ENCODE measurements at regions not wholly inside any gene's neighbourhood (a gene's known extent, or its start where the extent isn't known, plus 50 kb on each side); places are given as distances from the start of the nearest gene placed in this dataset.
A peak's percentile ranks its signal among the peaks of the same experiment; 100 is the strongest.
"Not testable (repeated sequence)": the region's sequence is repeated elsewhere in the genome, so short reads cannot be mapped to it uniquely, and the experiment has no call there.

GRCh38 chr11:13216711-13217075 is 60.9 kb upstream of the BMAL1 start:
- no TSS peak for BruUV-seq (replicated peaks)
- Histone ChIP-seq H3K9ac (ENCODE audit: low read depth, low read length) (peak overlapping the region; percentile 39; the same call in 1 of the 2 replicates), H3K27me3 (ENCODE audit: control insufficient read depth, insufficient read depth, low read length) (no peaks in the 10 kb centered on the region), H3K4me3 (ENCODE audit: insufficient read depth, low read depth, low read length) (no peak overlapping the region), H2BK120ac (ENCODE audit: low read depth, low read length) (peak overlapping the region; percentile 100), H2BK5ac (ENCODE audit: low read depth, low read length, poor library complexity, severe bottlenecking) (peak overlapping the region; percentile 100), H3K18ac (ENCODE audit: low read depth, low read length) (peak overlapping the region; percentile 85), H3K23ac (ENCODE audit: low read depth, low read length) (peak overlapping the region; percentile 94), H3K56ac (ENCODE audit: extremely low read depth, insufficient read depth, low read length) (peak overlapping the region; percentile 93), H2AFZ (replicated peaks; ENCODE audit: low read length, poor library complexity) (peak overlapping the region; percentile 93), H3K9me1 (ENCODE audit: insufficient read depth, low read length) (peaks cover 23% of the 10 kb centered on the region), H2AK5ac (ENCODE audit: low read depth, low read length) (peak overlapping the region; percentile 83), H3K14ac (replicated peaks; ENCODE audit: low read depth, low read length) (peak overlapping the region; percentile 87), H3K4me1 (ENCODE audit: control insufficient read depth, insufficient read depth, low read length) (peaks cover 20% of the 10 kb centered on the region), H3K9me3 (ENCODE audit: control insufficient read depth, insufficient read depth, low read length) (no peaks in the 10 kb centered on the region), H3K27ac (ENCODE audit: insufficient read depth, low read length) (peak overlapping the region; percentile 98), H4K91ac (ENCODE audit: insufficient read depth, low read depth, low read length) (peak overlapping the region; percentile 100), H3K79me1 (ENCODE audit: low read depth in 1 of 2, low read length in 2 of 2) (no peaks in the 10 kb centered on the region; a peak in 1 of 4 replicates), H4K5ac (ENCODE audit: low read depth, low read length) (peak overlapping the region; percentile 66), H2BK15ac (ENCODE audit: low read depth, low read length) (peak overlapping the region; percentile 86), H3K36me3 (ENCODE audit: control insufficient read depth, insufficient read depth, low read length) (no peaks in the 10 kb centered on the region), H4K20me1 (ENCODE audit: insufficient read depth, low read length) (no peaks in the 10 kb centered on the region), H2AK9ac (replicated peaks; ENCODE audit: low read depth, low read length, poor library complexity) (peak overlapping the region; percentile 100), H4K8ac (ENCODE audit: low read depth in 2 of 2, low read length in 2 of 2) (peak overlapping the region; percentile 81 to 92), H3K4ac (ENCODE audit: low read depth, low read length) (peak overlapping the region; percentile 100), H3K4me2 (ENCODE audit: low read depth, low read length) (peak overlapping the region; percentile 58), H2BK20ac (ENCODE audit: low read depth, low read length) (peak overlapping the region; percentile 100)
- in situ Hi-C loops (cut with MboI; ENCODE audit: low sequenced_read_pairs) = no loop called here
- DNase-seq (no peak), ATAC-seq (ENCODE audit: low read depth) (peak; percentile 13; the same call in 1 of the 2 replicates)
- TF ChIP-seq SMC3 (IDR thresholded peaks at IDR 0.05; ENCODE audit: low read depth, low read length) (no peak), CTCF (conservative IDR thresholded peaks at IDR 0.05; ENCODE audit: low read depth, low read length) (no peak), MAFK (IDR thresholded peaks at IDR 0.05; ENCODE audit: low read depth, low read length) (no peak)
- dilution Hi-C loops (cut with HindIII; ENCODE audit: low sequenced_read_pairs, unreplicated experiment) = no loop called here
- no CpG with 5 or more reads among the region's 3 CpGs for whole genome bisulfite sequencing, 2 experiments (ENCODE audit: extremely low coverage in 2 of 2, insufficient read length in 1 of 2)
- intact Hi-C loops (cut with micrococcal nuclease) = loop anchor here (1.0 to 2.0 kb wide), 2 partner anchors 60 to 122 kb away; partner anchors contain the start of gene BMAL1
- CTCF ChIA-PET = interaction anchor here (0.6 to 3.2 kb wide), 6 partner anchors 23 to 556 kb away, joined by 3 to 13 read pairs (median 3); no protein-coding TSS in a partner anchor
- POLR2A ChIA-PET (ENCODE audit: unreplicated experiment) = interaction anchor here (0.6 kb wide), 1 partner anchor 17 kb away, joined by 4 read pairs; no protein-coding TSS in a partner anchor

- dilution Hi-C loops (cut with HindIII; ENCODE audit: low sequenced_read_pairs, unreplicated experiment); H3K27me3 ChIP-seq (ENCODE audit: control insufficient read depth, insufficient read depth, low read length); H3K4me3 ChIP-seq (ENCODE audit: insufficient read depth, low read depth, low read length); CTCF ChIA-PET; H2AFZ ChIP-seq (replicated peaks; ENCODE audit: low read length, poor library complexity); H3K79me1 ChIP-seq (ENCODE audit: low read depth in 1 of 2, low read length in 2 of 2); H3K4ac ChIP-seq (ENCODE audit: low read depth, low read length); H2AK5ac ChIP-seq (ENCODE audit: low read depth, low read length); H3K4me2 ChIP-seq (ENCODE audit: low read depth, low read length); ATAC-seq (ENCODE audit: low read depth); H4K5ac ChIP-seq (ENCODE audit: low read depth, low read length); intact Hi-C loops (cut with micrococcal nuclease); in situ Hi-C loops (cut with MboI; ENCODE audit: low sequenced_read_pairs); BruUV-seq (replicated peaks); H2BK5ac ChIP-seq (ENCODE audit: low read depth, low read length, poor library complexity, severe bottlenecking); H3K56ac ChIP-seq (ENCODE audit: extremely low read depth, insufficient read depth, low read length); H3K36me3 ChIP-seq (ENCODE audit: control insufficient read depth, insufficient read depth, low read length); DNase-seq; H3K23ac ChIP-seq (ENCODE audit: low read depth, low read length); H3K9ac ChIP-seq (ENCODE audit: low read depth, low read length); H3K27ac ChIP-seq (ENCODE audit: insufficient read depth, low read length); H3K9me3 ChIP-seq (ENCODE audit: control insufficient read depth, insufficient read depth, low read length); H3K18ac ChIP-seq (ENCODE audit: low read depth, low read length); H4K20me1 ChIP-seq (ENCODE audit: insufficient read depth, low read length); H2AK9ac ChIP-seq (replicated peaks; ENCODE audit: low read depth, low read length, poor library complexity): not testable (repeated sequence)
- H4K8ac ChIP-seq (ENCODE audit: low read depth in 2 of 2, low read length in 2 of 2) = 0 out of 4 replicates have a peak overlapping the region, but pooled peaks of 1 of the 2 experiments have one; percentile 29
- H2BK120ac ChIP-seq (ENCODE audit: low read depth, low read length) = peak overlapping the region; percentile 47; the same call in 1 of the 2 replicates
- POLR2A ChIA-PET (ENCODE audit: unreplicated experiment) = interaction anchor here (0.6 kb wide), 1 partner anchor 145 kb away, joined by 5 read pairs; no protein-coding TSS in a partner anchor
- peaks cover 23% of the 10 kb centered on the region for H3K9me1 ChIP-seq (ENCODE audit: insufficient read depth, low read length)
- peaks cover 30% of the 10 kb centered on the region for H3K4me1 ChIP-seq (ENCODE audit: control insufficient read depth, insufficient read depth, low read length)
- 0 out of 2 replicates have a peak overlapping the region, but pooled peaks have one; percentile 23 for H3K14ac ChIP-seq (replicated peaks; ENCODE audit: low read depth, low read length)
- H2BK20ac ChIP-seq (ENCODE audit: low read depth, low read length) = peak overlapping the region; percentile 23; the same call in 1 of the 2 replicates
- H4K91ac ChIP-seq (ENCODE audit: insufficient read depth, low read depth, low read length) = peak overlapping the region; percentile 44; the same call in 1 of the 2 replicates
- H2BK15ac ChIP-seq (ENCODE audit: low read depth, low read length) = 0 out of 3 replicates have a peak overlapping the region, but pooled peaks have one; percentile 56
- no CpG with 5 or more reads among the region's 1 CpG for WGBS, 2 experiments (ENCODE audit: extremely low coverage in 2 of 2, insufficient read length in 1 of 2)
Observed at GRCh38 chr11:13218685-13219084, 58.9 kb upstream of the BMAL1 start.

Measured in IMR-90 (cell line).